B cell (primary cell): ENCODE measurements at regions not wholly inside any gene's neighbourhood (a gene's known extent, or its start where the extent isn't known, plus 50 kb on each side); places are given as distances from the start of the nearest gene placed in this dataset.

Experiments used
- EZH2 ChIP-seq: IDR thresholded peaks from 2 replicates; pipeline ENCODE4 v1.6.1; 2012; ENCODE audit warnings: borderline replicate concordance, low read depth, mild to moderate bottlenecking, moderate library complexity, low read length; ENCODE audit not compliant: insufficient read depth, poor library complexity, severe bottlenecking
- TF ChIP-seq, protein P1 (sequence below): fragments of 200-600 bp; IDR thresholded peaks from one replicate; pipeline ENCODE4 v1.8.0; 2022; ENCODE audit warnings: antibody characterized with exemption, mild to moderate bottlenecking

DNA sequence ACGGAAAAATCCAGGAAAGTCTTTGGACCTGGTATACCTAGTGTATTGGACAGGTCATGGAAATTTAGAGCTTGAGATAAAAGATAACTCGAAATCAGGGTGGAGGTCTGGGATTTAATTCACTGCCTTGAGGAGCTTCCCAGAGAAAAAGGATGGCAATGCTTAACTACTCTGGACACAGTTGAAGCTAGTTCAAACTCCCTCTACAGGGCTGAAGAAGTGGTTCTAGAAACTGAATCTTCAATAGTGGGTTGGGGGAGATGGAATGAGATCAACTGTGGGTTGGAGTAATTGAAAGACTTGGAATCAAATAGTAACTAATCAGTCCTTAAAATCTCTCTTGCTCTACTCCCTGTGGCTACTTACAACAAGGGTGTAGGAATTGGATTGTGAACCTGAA is 600.1 kb downstream of the IRS1 start:
- TF ChIP-seq, protein P1, sequence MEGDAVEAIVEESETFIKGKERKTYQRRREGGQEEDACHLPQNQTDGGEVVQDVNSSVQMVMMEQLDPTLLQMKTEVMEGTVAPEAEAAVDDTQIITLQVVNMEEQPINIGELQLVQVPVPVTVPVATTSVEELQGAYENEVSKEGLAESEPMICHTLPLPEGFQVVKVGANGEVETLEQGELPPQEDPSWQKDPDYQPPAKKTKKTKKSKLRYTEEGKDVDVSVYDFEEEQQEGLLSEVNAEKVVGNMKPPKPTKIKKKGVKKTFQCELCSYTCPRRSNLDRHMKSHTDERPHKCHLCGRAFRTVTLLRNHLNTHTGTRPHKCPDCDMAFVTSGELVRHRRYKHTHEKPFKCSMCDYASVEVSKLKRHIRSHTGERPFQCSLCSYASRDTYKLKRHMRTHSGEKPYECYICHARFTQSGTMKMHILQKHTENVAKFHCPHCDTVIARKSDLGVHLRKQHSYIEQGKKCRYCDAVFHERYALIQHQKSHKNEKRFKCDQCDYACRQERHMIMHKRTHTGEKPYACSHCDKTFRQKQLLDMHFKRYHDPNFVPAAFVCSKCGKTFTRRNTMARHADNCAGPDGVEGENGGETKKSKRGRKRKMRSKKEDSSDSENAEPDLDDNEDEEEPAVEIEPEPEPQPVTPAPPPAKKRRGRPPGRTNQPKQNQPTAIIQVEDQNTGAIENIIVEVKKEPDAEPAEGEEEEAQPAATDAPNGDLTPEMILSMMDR: no peak
- TF ChIP-seq EZH2: no peak
